Liver (tissue), 7 donors: ENCODE measurements at regions not wholly inside any gene's neighbourhood (a gene's known extent, or its start where the extent isn't known, plus 50 kb on each side); places are given as distances from the start of the nearest gene placed in this dataset.

Source experiments
- DNase-seq: peaks from one replicate; pipeline ENCODE4 v3.0.0-alpha.2; 2017; ENCODE audit warnings: low spot score
- H3K27ac ChIP-seq, 2 donors: one replicate each; pipeline ENCODE4 v1.7.0; 2013; ENCODE audit warnings: inconsistent platforms in 2 of 2, low read length in 2 of 2, control low read depth in 1 of 2, low read depth in 1 of 2, mild to moderate bottlenecking in 1 of 2
- H3K27me3 ChIP-seq, 4 donors: one replicate each; pipeline versions ENCODE4 v1.6.1 to v1.7.0; 2013; ENCODE audit warnings: low read length in 3 of 4, inconsistent platforms in 1 of 4, mild to moderate bottlenecking in 1 of 4, moderate library complexity in 1 of 4; ENCODE audit not compliant: control insufficient read depth in 4 of 4, insufficient read depth in 4 of 4
- H3K36me3 ChIP-seq, 4 donors: one replicate each; pipeline versions ENCODE4 v1.6.1 to v1.7.0; 2013; ENCODE audit warnings: low read length in 3 of 4, mild to moderate bottlenecking in 3 of 4, low read depth in 1 of 4, moderate library complexity in 1 of 4; ENCODE audit not compliant: control insufficient read depth in 4 of 4, insufficient read depth in 3 of 4
- H3K4me1 ChIP-seq, 4 donors: one replicate each; pipeline versions ENCODE4 v1.6.1 to v1.7.0; 2013; ENCODE audit warnings: low read length in 3 of 4, mild to moderate bottlenecking in 3 of 4, moderate library complexity in 1 of 4; ENCODE audit not compliant: control insufficient read depth in 4 of 4, insufficient read depth in 4 of 4
- H3K4me3 ChIP-seq, 3 donors: one replicate each; pipeline versions ENCODE4 v1.6.1 to v1.7.0; 2013; ENCODE audit warnings: low read length in 3 of 3, control low read depth in 1 of 3, low read depth in 1 of 3, mild to moderate bottlenecking in 1 of 3
- H3K9ac ChIP-seq, 2 donors: one replicate each; pipeline ENCODE4 v1.7.0; 2013; ENCODE audit warnings: low read length in 2 of 2, mild to moderate bottlenecking in 2 of 2, moderate library complexity in 2 of 2, control low read depth in 1 of 2, low read depth in 1 of 2
- H3K9me3 ChIP-seq, 4 donors: one replicate each; pipeline versions ENCODE4 v1.6.1 to v1.7.0; 2013; ENCODE audit warnings: low read length in 3 of 4; ENCODE audit not compliant: control insufficient read depth in 4 of 4
- EGR1 ChIP-seq, 2 donors: IDR thresholded peaks; 2 replicates each; pipeline ENCODE4 v1.6.1; 2016 to 2018; ENCODE audit warnings: antibody characterized with exemption in 2 of 2, low read depth in 2 of 2
- FOXA1 ChIP-seq: IDR thresholded peaks from 2 replicates; pipeline ENCODE4 v1.6.1; 2016; ENCODE audit warnings: antibody characterized with exemption
- FOXA2 ChIP-seq: IDR thresholded peaks from 2 replicates; pipeline ENCODE4 v1.6.1; 2016; ENCODE audit warnings: antibody characterized with exemption
- GABPA ChIP-seq, 2 donors: IDR thresholded peaks in 1 of 2; conservative IDR thresholded peaks in 1 of 2; 2 replicates each; pipeline ENCODE4 v1.6.1; 2016; ENCODE audit warnings: antibody characterized with exemption in 2 of 2, mild to moderate bottlenecking in 1 of 2, moderate library complexity in 1 of 2
- HNF4A ChIP-seq, 2 donors: conservative IDR thresholded peaks; 2 replicates each; pipeline ENCODE4 v1.6.1; 2016; ENCODE audit warnings: antibody characterized with exemption in 2 of 2, mild to moderate bottlenecking in 2 of 2
- HNF4G ChIP-seq: IDR thresholded peaks from 2 replicates; pipeline ENCODE4 v1.6.1; 2016; ENCODE audit warnings: antibody characterized with exemption
- NR2F2 ChIP-seq: IDR thresholded peaks from 2 replicates; pipeline ENCODE4 v1.6.1; 2016; ENCODE audit warnings: antibody characterized with exemption
- RAD21 ChIP-seq, 2 donors: IDR thresholded peaks; 2 replicates each; pipeline ENCODE4 v1.6.1; 2016; ENCODE audit warnings: antibody characterized with exemption in 2 of 2, mild to moderate bottlenecking in 2 of 2
- RXRA ChIP-seq, 2 donors: IDR thresholded peaks; 2 replicates each; pipeline ENCODE4 v1.6.1; 2017 to 2018; ENCODE audit warnings: antibody characterized with exemption in 2 of 2, mild to moderate bottlenecking in 1 of 2
- SP1 ChIP-seq: IDR thresholded peaks from 2 replicates; pipeline ENCODE4 v1.6.1; 2018; ENCODE audit warnings: antibody characterized with exemption, mild to moderate bottlenecking
- TAF1 ChIP-seq: conservative IDR thresholded peaks from 2 replicates; pipeline ENCODE4 v1.6.1; 2016; ENCODE audit warnings: antibody characterized with exemption, mild to moderate bottlenecking
- YY1 ChIP-seq: IDR thresholded peaks from 2 replicates; pipeline ENCODE4 v1.6.1; 2016; ENCODE audit warnings: antibody characterized with exemption, mild to moderate bottlenecking
- WGBS: extraction: QIAGEN DNeasy Blood & Tissue Kit; methylation state at CpG from one replicate; pipeline ENCODE4 v1.1.7; 2013; 5-methylcytosine and 5-hydroxymethylcytosine counted together
- TF ChIP-seq, protein P1 (sequence below): IDR thresholded peaks from 2 replicates; pipeline ENCODE4 v1.6.1; 2016; ENCODE audit warnings: antibody characterized with exemption, mild to moderate bottlenecking
- TF ChIP-seq, protein P2 (sequence below): IDR thresholded peaks from 2 replicates; pipeline ENCODE4 v1.6.1; 2016; ENCODE audit warnings: antibody characterized with exemption
- TF ChIP-seq, protein P3 (sequence below): IDR thresholded peaks from 2 replicates; pipeline ENCODE4 v1.6.1; 2016; ENCODE audit warnings: antibody characterized with exemption
- donor health status: healthy.
- donor health status: healthy.
- donor health status: healthy.
- donor health status: healthy.

DNA sequence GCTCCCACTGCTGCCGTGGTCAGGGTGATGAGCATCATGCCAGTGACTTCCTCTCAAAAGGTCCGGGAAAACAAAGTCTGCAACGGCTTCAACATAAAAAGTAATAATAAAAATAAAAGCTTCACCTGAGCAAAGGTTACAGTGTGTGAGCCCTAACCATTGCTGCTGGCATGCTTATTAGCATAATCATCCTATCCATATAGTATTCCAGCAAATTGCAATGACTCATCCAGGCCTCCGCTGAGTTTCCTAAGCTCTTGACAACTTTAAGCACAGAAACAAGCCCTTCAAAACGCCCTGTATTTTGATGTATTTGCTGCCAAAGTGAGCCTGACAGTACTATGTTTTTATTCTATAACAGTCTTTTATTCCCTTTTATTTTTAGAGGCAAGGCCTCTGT lies 100.5 kb downstream of the AASDH start:
- H3K4me1 ChIP-seq, result no peaks in the 10 kb centered on the region
- H3K9ac ChIP-seq, result no peak overlapping the region
- no peaks in the 10 kb centered on the region for H3K9me3 ChIP-seq
- no peaks in the 10 kb centered on the region for H3K36me3 ChIP-seq
- no peak for TF ChIP-seq FOXA2
- TF ChIP-seq GABPA (IDR thresholded peaks at IDR 0.05 in 1 of 2, conservative IDR thresholded peaks at IDR 0.05 in 1 of 2), result no peak
- TF ChIP-seq EGR1 (IDR thresholded peaks at IDR 0.05; ENCODE audit: low read depth in 2 of 2), result no peak
- no peak for DNase-seq
- WGBS, result 88% methylated on average over 5 of the region's 5 CpGs
- H3K4me3 ChIP-seq, result no peak overlapping the region
- no peaks in the 10 kb centered on the region for H3K27me3 ChIP-seq
- no peak overlapping the region for H3K27ac ChIP-seq

DNA sequence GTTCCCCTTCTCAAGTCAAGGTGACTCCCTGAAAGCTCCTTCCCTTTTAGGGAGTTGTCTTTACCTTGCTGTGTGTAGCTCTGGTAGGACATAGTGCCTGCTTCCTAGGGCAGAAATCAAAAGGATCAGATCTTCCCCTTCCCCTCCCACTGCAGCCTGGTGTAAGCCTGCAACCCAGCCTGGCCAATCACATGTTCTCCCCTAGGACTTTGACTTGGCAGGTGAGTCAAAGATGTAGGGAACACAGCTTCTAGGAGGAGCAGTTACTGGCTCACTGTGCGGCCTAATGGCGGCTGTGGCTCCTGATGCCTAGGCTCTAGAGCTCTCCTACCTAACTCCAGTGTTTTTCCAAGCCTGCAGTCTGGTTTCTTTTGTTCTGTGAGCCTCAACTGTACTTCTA lies 103.9 kb downstream of the AASDH start:
- DNase-seq, result no peak

DNA sequence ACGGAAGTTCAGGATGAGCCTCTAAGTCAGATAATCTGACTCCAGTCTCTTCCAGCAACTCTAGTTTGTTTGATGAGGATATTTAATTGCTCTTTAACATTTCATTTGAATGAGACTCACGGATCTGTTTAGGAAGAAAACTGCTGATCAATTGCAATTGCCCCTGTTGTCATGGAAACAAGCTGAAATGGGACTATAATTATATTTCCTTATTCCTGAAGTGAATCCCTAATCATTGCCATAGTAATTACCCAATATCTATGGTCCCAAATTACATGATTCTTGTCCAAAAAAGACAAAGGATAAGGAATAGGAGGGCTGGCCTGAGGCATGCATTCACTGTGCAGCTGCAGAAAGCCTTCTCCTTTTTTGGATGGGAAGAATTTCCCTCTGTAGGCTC lies 105.3 kb downstream of the AASDH start:
- Histone ChIP-seq H3K9me3 (no peaks in the 10 kb centered on the region), H3K27me3 (no peaks in the 10 kb centered on the region), H3K36me3 (no peaks in the 10 kb centered on the region), H3K9ac (no peak overlapping the region), H3K4me3 (no peak overlapping the region), H3K4me1 (no peaks in the 10 kb centered on the region), H3K27ac (no peak overlapping the region)
- WGBS, result 84% methylated on average over 2 of the region's 2 CpGs
- DNase-seq, result no peak
- TF ChIP-seq SP1 (no peak), TAF1 (no peak), RAD21 (IDR thresholded peaks at IDR 0.05) (no peak), EGR1 (IDR thresholded peaks at IDR 0.05; ENCODE audit: low read depth in 2 of 2) (no peak)
- TF ChIP-seq, protein P1, sequence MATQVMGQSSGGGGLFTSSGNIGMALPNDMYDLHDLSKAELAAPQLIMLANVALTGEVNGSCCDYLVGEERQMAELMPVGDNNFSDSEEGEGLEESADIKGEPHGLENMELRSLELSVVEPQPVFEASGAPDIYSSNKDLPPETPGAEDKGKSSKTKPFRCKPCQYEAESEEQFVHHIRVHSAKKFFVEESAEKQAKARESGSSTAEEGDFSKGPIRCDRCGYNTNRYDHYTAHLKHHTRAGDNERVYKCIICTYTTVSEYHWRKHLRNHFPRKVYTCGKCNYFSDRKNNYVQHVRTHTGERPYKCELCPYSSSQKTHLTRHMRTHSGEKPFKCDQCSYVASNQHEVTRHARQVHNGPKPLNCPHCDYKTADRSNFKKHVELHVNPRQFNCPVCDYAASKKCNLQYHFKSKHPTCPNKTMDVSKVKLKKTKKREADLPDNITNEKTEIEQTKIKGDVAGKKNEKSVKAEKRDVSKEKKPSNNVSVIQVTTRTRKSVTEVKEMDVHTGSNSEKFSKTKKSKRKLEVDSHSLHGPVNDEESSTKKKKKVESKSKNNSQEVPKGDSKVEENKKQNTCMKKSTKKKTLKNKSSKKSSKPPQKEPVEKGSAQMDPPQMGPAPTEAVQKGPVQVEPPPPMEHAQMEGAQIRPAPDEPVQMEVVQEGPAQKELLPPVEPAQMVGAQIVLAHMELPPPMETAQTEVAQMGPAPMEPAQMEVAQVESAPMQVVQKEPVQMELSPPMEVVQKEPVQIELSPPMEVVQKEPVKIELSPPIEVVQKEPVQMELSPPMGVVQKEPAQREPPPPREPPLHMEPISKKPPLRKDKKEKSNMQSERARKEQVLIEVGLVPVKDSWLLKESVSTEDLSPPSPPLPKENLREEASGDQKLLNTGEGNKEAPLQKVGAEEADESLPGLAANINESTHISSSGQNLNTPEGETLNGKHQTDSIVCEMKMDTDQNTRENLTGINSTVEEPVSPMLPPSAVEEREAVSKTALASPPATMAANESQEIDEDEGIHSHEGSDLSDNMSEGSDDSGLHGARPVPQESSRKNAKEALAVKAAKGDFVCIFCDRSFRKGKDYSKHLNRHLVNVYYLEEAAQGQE, result no peak

More for the DNA sequence above, 103.9 kb downstream of the AASDH start:
- no peak overlapping the region for H3K4me3 ChIP-seq
- no peaks in the 10 kb centered on the region for H3K9me3 ChIP-seq
- H3K4me1 ChIP-seq, result no peaks in the 10 kb centered on the region
- WGBS, result 92% methylated on average over 2 of the region's 2 CpGs
- H3K9ac ChIP-seq, result no peak overlapping the region
- H3K27me3 ChIP-seq, result no peaks in the 10 kb centered on the region
- H3K27ac ChIP-seq, result no peak overlapping the region
- H3K36me3 ChIP-seq, result no peaks in the 10 kb centered on the region
- TF ChIP-seq YY1 (no peak), HNF4G (no peak), TAF1 (no peak), RXRA (IDR thresholded peaks at IDR 0.05) (no peak), RAD21 (IDR thresholded peaks at IDR 0.05) (no peak), HNF4A (conservative IDR thresholded peaks at IDR 0.05) (no peak)

DNA sequence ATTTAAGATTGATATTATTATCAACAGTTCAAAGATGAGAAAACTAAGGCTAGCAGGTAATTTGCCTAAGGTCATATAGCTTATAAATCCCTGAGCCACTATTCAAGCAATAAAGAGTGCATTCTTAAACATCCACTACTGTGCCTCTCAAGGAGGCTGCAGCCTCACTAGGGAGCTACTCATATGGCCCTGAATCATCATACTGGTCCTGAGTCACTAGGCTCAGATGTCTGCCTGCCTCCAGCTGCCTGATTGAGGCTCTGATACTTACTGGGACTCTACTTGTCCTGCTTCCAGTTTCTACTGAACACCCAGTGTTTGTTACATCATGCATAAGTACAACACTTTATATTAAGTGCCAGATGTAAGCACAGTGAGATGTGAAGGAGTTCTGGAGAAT lies 110.7 kb downstream of the AASDH start:
- Histone ChIP-seq H3K36me3 (no peaks in the 10 kb centered on the region), H3K9me3 (no peaks in the 10 kb centered on the region), H3K4me3 (no peak overlapping the region), H3K27me3 (peaks cover 0 to 6% (median 0%) of the 10 kb centered on the region in 4 donors), H3K4me1 (no peaks in the 10 kb centered on the region), H3K9ac (no peak overlapping the region), H3K27ac (no peak overlapping the region)
- DNase-seq, result no peak
- no peak for TF ChIP-seq EGR1 (IDR thresholded peaks at IDR 0.05; ENCODE audit: low read depth in 2 of 2)
- TF ChIP-seq, protein P1, result no peak
- TF ChIP-seq SP1, result no peak
- TF ChIP-seq TAF1, result no peak
- TF ChIP-seq FOXA1, result no peak
- no peak for TF ChIP-seq HNF4A (conservative IDR thresholded peaks at IDR 0.05)
- no peak for TF ChIP-seq RXRA (IDR thresholded peaks at IDR 0.05)
- TF ChIP-seq, protein P2, sequence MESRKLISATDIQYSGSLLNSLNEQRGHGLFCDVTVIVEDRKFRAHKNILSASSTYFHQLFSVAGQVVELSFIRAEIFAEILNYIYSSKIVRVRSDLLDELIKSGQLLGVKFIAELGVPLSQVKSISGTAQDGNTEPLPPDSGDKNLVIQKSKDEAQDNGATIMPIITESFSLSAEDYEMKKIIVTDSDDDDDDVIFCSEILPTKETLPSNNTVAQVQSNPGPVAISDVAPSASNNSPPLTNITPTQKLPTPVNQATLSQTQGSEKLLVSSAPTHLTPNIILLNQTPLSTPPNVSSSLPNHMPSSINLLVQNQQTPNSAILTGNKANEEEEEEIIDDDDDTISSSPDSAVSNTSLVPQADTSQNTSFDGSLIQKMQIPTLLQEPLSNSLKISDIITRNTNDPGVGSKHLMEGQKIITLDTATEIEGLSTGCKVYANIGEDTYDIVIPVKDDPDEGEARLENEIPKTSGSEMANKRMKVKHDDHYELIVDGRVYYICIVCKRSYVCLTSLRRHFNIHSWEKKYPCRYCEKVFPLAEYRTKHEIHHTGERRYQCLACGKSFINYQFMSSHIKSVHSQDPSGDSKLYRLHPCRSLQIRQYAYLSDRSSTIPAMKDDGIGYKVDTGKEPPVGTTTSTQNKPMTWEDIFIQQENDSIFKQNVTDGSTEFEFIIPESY, result no peak
- TF ChIP-seq, protein P3, sequence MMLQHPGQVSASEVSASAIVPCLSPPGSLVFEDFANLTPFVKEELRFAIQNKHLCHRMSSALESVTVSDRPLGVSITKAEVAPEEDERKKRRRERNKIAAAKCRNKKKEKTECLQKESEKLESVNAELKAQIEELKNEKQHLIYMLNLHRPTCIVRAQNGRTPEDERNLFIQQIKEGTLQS, result no peak
- TF ChIP-seq FOXA2, result no peak
- no peak for TF ChIP-seq NR2F2
